ENCODE measurements at regions not wholly inside any gene's neighbourhood (a gene's known extent, or its start where the extent isn't known, plus 50 kb on each side); places are given as distances from the start of the nearest gene placed in this dataset.

DNA sequence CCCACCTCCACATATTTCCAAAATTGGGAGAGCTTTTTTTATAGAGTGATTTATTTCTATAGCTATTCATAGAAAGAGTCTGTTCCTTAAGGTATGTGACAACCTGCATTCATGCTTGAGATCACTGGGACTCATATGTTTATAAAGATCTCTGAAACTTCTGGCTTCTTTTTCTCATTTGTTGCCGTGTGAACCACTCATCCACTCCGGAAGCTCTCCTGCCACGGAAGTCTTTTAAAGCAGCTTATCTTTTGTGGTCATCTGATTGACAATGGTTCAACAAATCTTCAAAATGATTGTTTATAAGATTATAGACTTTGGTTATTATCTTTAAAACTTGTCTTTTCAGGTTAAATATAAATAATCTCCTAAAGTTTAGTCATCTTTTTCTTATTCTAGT is 260.5 kb downstream of the C3orf38 start:
- Histone ChIP-seq H3K9ac (ENCODE audit: low read length in 3 of 3) (no peak overlapping the region), H3K9me3 (ENCODE audit: control insufficient read depth in 2 of 3, insufficient read depth in 1 of 3, low read length in 3 of 3) (no peaks in the 10 kb centered on the region), H3K4me1 (ENCODE audit: control insufficient read depth in 2 of 3, insufficient read depth in 2 of 3, low read depth in 1 of 3, low read length in 3 of 3) (no peaks in the 10 kb centered on the region), H3K36me3 (ENCODE audit: control insufficient read depth in 2 of 3, insufficient read depth in 3 of 3, low read length in 3 of 3) (no peaks in the 10 kb centered on the region), H3K4me3 (ENCODE audit: low read length in 3 of 3) (no peak overlapping the region), H3K27ac (ENCODE audit: low read depth in 2 of 2, low read length in 2 of 2) (no peak overlapping the region), H3K27me3 (ENCODE audit: control insufficient read depth, insufficient read depth, low read length) (no peaks in the 10 kb centered on the region)
- TF ChIP-seq, protein P1, sequence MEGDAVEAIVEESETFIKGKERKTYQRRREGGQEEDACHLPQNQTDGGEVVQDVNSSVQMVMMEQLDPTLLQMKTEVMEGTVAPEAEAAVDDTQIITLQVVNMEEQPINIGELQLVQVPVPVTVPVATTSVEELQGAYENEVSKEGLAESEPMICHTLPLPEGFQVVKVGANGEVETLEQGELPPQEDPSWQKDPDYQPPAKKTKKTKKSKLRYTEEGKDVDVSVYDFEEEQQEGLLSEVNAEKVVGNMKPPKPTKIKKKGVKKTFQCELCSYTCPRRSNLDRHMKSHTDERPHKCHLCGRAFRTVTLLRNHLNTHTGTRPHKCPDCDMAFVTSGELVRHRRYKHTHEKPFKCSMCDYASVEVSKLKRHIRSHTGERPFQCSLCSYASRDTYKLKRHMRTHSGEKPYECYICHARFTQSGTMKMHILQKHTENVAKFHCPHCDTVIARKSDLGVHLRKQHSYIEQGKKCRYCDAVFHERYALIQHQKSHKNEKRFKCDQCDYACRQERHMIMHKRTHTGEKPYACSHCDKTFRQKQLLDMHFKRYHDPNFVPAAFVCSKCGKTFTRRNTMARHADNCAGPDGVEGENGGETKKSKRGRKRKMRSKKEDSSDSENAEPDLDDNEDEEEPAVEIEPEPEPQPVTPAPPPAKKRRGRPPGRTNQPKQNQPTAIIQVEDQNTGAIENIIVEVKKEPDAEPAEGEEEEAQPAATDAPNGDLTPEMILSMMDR (IDR thresholded peaks at IDR 0.05; ENCODE audit: borderline replicate concordance, extremely low read depth, insufficient read depth), result no peak
- intact Hi-C loops (cut with DNase I), result no loop called here
- no peak for DNase-seq
- FAIRE-seq, result no peak

DNA sequence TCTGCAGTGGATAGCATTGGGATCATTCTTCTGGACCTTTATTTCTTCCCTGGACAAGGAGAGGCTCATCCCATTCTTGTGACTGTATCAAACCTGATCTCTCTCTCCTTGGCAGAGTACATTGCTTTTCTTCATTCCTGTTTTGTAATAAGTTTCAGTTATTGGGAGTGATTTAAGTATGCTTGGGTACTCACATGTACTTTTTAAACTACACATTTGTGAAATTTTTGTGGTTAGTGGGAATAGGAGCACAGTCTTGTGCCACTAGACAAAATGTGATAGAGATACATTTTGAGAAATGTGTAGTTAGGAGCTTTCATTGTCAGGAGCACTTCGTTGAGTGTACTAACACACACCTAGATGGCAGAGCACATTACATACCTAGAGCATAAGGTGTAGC is 262.6 kb downstream of the C3orf38 start:
- H3K4me1 ChIP-seq (ENCODE audit: control insufficient read depth in 2 of 3, insufficient read depth in 2 of 3, low read depth in 1 of 3, low read length in 3 of 3), result no peaks in the 10 kb centered on the region
- H3K27ac ChIP-seq (ENCODE audit: low read depth in 2 of 2, low read length in 2 of 2), result no peak overlapping the region
- H3K9me3 ChIP-seq (ENCODE audit: control insufficient read depth in 2 of 3, insufficient read depth in 1 of 3, low read length in 3 of 3), result no peaks in the 10 kb centered on the region
- intact Hi-C loops (cut with DNase I), result no loop called here
- H3K27me3 ChIP-seq (ENCODE audit: control insufficient read depth, insufficient read depth, low read length), result no peaks in the 10 kb centered on the region
- no peak for DNase-seq
- H3K4me3 ChIP-seq (ENCODE audit: low read length in 3 of 3), result no peak overlapping the region
- TF ChIP-seq, protein P1 (IDR thresholded peaks at IDR 0.05; ENCODE audit: borderline replicate concordance, extremely low read depth, insufficient read depth), result no peak
- no peak for FAIRE-seq
- H3K9ac ChIP-seq (ENCODE audit: low read length in 3 of 3), result no peak overlapping the region
- no peaks in the 10 kb centered on the region for H3K36me3 ChIP-seq (ENCODE audit: control insufficient read depth in 2 of 3, insufficient read depth in 3 of 3, low read length in 3 of 3)

DNA sequence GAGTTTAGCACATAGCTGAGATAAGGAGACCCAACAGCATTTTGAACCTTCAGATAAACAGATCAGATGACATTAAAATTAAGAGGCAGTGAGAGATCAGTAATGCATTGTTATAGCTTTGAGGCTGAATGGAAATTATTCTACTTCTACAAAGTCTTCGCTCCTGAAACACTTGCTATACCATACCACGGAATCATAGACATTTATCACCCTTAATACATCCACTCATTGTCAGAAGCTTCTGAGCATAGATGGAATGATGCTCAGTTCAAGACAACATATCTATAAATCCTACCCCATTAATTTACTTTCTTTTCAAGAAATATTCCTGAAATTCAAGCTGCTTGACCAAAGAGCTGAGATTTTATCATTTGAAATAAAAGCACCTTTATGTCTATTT is 266.7 kb downstream of the C3orf38 start:
- H3K4me3 ChIP-seq (ENCODE audit: low read length in 3 of 3), result no peak overlapping the region
- intact Hi-C loops (cut with DNase I), result no loop called here
- FAIRE-seq (no peak), DNase-seq (no peak)
- no peak overlapping the region for H3K27ac ChIP-seq (ENCODE audit: low read depth in 2 of 2, low read length in 2 of 2)
- no peaks in the 10 kb centered on the region for H3K36me3 ChIP-seq (ENCODE audit: control insufficient read depth in 2 of 3, insufficient read depth in 3 of 3, low read length in 3 of 3)
- no peaks in the 10 kb centered on the region for H3K4me1 ChIP-seq (ENCODE audit: control insufficient read depth in 2 of 3, insufficient read depth in 2 of 3, low read depth in 1 of 3, low read length in 3 of 3)
- no peak overlapping the region for H3K9ac ChIP-seq (ENCODE audit: low read length in 3 of 3)
- TF ChIP-seq, protein P1 (IDR thresholded peaks at IDR 0.05; ENCODE audit: borderline replicate concordance, extremely low read depth, insufficient read depth), result no peak
- H3K27me3 ChIP-seq (ENCODE audit: control insufficient read depth, insufficient read depth, low read length), result no peaks in the 10 kb centered on the region
- no peaks in the 10 kb centered on the region for H3K9me3 ChIP-seq (ENCODE audit: control insufficient read depth in 2 of 3, insufficient read depth in 1 of 3, low read length in 3 of 3)

DNA sequence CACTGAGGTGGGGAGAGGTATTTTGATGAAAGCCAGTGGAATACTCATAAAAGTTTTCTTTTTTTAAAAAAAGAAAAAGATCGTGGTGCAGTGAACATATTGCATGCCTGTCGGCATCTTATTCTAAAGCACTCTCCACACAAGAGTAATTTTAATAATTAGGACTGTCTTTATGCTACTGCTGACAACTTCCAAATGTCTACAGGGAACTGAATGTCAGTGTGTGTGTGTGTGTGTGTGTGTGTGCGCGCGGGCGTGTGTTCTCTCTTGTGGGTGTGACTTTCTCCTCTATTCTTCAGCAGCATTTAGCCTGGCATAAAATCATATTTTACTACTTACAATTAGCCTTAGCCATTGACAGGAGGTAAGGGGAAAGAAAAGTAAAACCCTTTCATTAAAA is 268.5 kb downstream of the C3orf38 start:
- intact Hi-C loops (cut with DNase I), result no loop called here
- Histone ChIP-seq H3K27me3 (ENCODE audit: control insufficient read depth, insufficient read depth, low read length) (no peaks in the 10 kb centered on the region), H3K9ac (ENCODE audit: low read length in 3 of 3) (no peak overlapping the region), H3K9me3 (ENCODE audit: control insufficient read depth in 2 of 3, insufficient read depth in 1 of 3, low read length in 3 of 3) (no peaks in the 10 kb centered on the region), H3K4me3 (ENCODE audit: low read length in 3 of 3) (no peak overlapping the region), H3K36me3 (ENCODE audit: control insufficient read depth in 2 of 3, insufficient read depth in 3 of 3, low read length in 3 of 3) (no peaks in the 10 kb centered on the region), H3K27ac (ENCODE audit: low read depth in 2 of 2, low read length in 2 of 2) (no peak overlapping the region), H3K4me1 (ENCODE audit: control insufficient read depth in 2 of 3, insufficient read depth in 2 of 3, low read depth in 1 of 3, low read length in 3 of 3) (no peaks in the 10 kb centered on the region)
- TF ChIP-seq, protein P1 (IDR thresholded peaks at IDR 0.05; ENCODE audit: borderline replicate concordance, extremely low read depth, insufficient read depth), result no peak
- no peak for DNase-seq
- no peak for FAIRE-seq
